ENCODE measurements at regions not wholly inside any gene's neighbourhood (a gene's known extent, or its start where the extent isn't known, plus 50 kb on each side); places are given as distances from the start of the nearest gene placed in this dataset.

- H3K27ac Mint-ChIP-seq (ENCODE audit: unreplicated experiment): no peak overlapping the region
- no peak for TF ChIP-seq CTCF (IDR thresholded peaks at IDR 0.05; ENCODE audit: unreplicated experiment)
- H3K36me3 Mint-ChIP-seq (ENCODE audit: low read depth, unreplicated experiment): no peaks in the 10 kb centered on the region
- H3K4me3 Mint-ChIP-seq (ENCODE audit: unreplicated experiment): no peak overlapping the region
- no peaks in the 10 kb centered on the region for H3K4me1 Mint-ChIP-seq (ENCODE audit: unreplicated experiment)
- no peaks in the 10 kb centered on the region for H3K27me3 Mint-ChIP-seq (ENCODE audit: unreplicated experiment)
- H3K9me3 Mint-ChIP-seq (ENCODE audit: unreplicated experiment): no peaks in the 10 kb centered on the region
- DNase-seq (ENCODE audit: low spot score): no peak
These were observed 180.1 kb upstream of the SPOPL start for GRCh38 chr2:138321458-138321857.

- Mint-ChIP-seq H3K27me3 (ENCODE audit: unreplicated experiment) (no peaks in the 10 kb centered on the region), H3K4me3 (ENCODE audit: unreplicated experiment) (no peak overlapping the region), H3K27ac (ENCODE audit: unreplicated experiment) (no peak overlapping the region), H3K9me3 (ENCODE audit: unreplicated experiment) (no peaks in the 10 kb centered on the region), H3K36me3 (ENCODE audit: low read depth, unreplicated experiment) (no peaks in the 10 kb centered on the region), H3K4me1 (ENCODE audit: unreplicated experiment) (no peaks in the 10 kb centered on the region)
- DNase-seq (ENCODE audit: low spot score): no peak
- TF ChIP-seq CTCF (IDR thresholded peaks at IDR 0.05; ENCODE audit: unreplicated experiment): no peak
These were observed 178.0 kb upstream of the SPOPL start for GRCh38 chr2:138323382-138324067.

DNA sequence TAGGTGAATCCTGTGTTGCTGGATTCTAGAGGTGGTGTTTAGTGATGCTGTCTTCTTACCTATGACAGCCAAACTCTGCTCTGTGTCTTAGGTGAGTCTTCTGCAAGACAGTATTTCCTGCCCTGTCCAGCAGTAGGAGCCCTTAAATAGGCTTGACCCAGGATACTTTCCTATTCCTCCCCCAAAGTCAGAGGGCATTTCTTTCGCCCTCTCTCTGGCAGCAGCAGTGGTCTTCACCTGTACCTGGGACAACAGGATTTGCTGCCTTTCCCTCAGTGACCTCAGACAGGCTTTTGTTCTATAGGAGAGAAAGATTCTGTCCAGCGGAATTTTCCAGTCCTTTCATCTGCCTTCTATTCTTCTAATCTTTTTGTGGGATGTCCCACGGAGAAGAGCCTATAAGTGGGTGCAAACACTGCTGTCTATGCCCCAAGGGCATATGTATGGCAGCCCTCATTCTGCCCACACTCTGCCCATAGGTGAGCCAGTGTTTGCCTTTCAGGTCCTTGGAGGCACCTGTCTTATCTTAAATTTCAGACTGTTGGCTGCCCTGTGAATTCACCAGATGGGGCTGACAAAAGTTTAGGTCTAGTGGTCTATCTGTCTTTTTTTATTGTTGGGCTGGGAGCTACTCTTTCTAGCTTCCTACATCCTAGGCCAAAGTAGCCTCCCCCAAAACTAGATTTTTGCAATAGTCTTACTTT, 177.3 kb upstream of the SPOPL start:
- no peaks in the 10 kb centered on the region for H3K9me3 Mint-ChIP-seq (ENCODE audit: unreplicated experiment)
- H3K27me3 Mint-ChIP-seq (ENCODE audit: unreplicated experiment): no peaks in the 10 kb centered on the region
- no peak for DNase-seq (ENCODE audit: low spot score)
- H3K27ac Mint-ChIP-seq (ENCODE audit: unreplicated experiment): no peak overlapping the region
- no peaks in the 10 kb centered on the region for H3K36me3 Mint-ChIP-seq (ENCODE audit: low read depth, unreplicated experiment)
- no peak for TF ChIP-seq CTCF (IDR thresholded peaks at IDR 0.05; ENCODE audit: unreplicated experiment)
- H3K4me3 Mint-ChIP-seq (ENCODE audit: unreplicated experiment): no peak overlapping the region
- H3K4me1 Mint-ChIP-seq (ENCODE audit: unreplicated experiment): no peaks in the 10 kb centered on the region

DNA sequence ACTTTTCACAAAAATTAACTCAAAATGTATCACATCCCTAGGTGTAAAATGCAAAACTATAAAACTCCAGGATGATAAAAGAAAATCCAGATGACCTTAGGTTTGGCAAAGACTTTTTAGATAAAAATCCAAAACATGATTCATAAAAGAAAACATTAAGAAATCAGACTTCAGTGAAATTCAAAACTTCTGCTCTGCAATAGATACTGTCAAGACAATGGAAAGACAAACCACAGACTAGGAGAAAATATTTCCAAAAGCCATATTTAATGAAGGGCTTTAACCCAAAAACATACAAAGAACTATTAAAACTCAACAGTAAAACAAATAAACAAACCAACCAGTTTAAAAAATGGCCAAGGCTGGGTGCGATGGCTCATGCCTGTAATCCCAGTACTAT, 173.6 kb upstream of the SPOPL start:
- Mint-ChIP-seq H3K4me1 (ENCODE audit: unreplicated experiment) (no peaks in the 10 kb centered on the region), H3K9me3 (ENCODE audit: unreplicated experiment) (no peaks in the 10 kb centered on the region), H3K27ac (ENCODE audit: unreplicated experiment) (no peak overlapping the region), H3K27me3 (ENCODE audit: unreplicated experiment) (no peaks in the 10 kb centered on the region), H3K4me3 (ENCODE audit: unreplicated experiment) (no peak overlapping the region), H3K36me3 (ENCODE audit: low read depth, unreplicated experiment) (no peaks in the 10 kb centered on the region)
- TF ChIP-seq CTCF (IDR thresholded peaks at IDR 0.05; ENCODE audit: unreplicated experiment): no peak
- no peak for DNase-seq (ENCODE audit: low spot score)

GRCh38 chr2:138329162-138329561, 172.4 kb upstream of the SPOPL start:
- TF ChIP-seq CTCF (IDR thresholded peaks at IDR 0.05; ENCODE audit: unreplicated experiment): no peak
- Mint-ChIP-seq H3K4me3 (ENCODE audit: unreplicated experiment) (no peak overlapping the region), H3K27ac (ENCODE audit: unreplicated experiment) (no peak overlapping the region), H3K4me1 (ENCODE audit: unreplicated experiment) (no peaks in the 10 kb centered on the region), H3K27me3 (ENCODE audit: unreplicated experiment) (no peaks in the 10 kb centered on the region), H3K36me3 (ENCODE audit: low read depth, unreplicated experiment) (no peaks in the 10 kb centered on the region), H3K9me3 (ENCODE audit: unreplicated experiment) (no peaks in the 10 kb centered on the region)
- DNase-seq (ENCODE audit: low spot score): no peak

Data from endothelial cell (in vitro differentiated cells).